Transverse colon (tissue), 4 donors: ENCODE measurements at regions not wholly inside any gene's neighbourhood (a gene's known extent, or its start where the extent isn't known, plus 50 kb on each side); places are given as distances from the start of the nearest gene placed in this dataset.
"Not testable (repeated sequence)": the region's sequence is repeated elsewhere in the genome, so short reads cannot be mapped to it uniquely, and the experiment has no call there.

Experiments used
- DNase-seq: peaks from one replicate; pipeline ENCODE4 v3.0.0-alpha.2; 2019
- H3K27ac ChIP-seq, 4 donors: fragments of 200-600 bp; sonication (generic); 2 replicates each; pipeline ENCODE4 v1.5.1; 2016 to 2018; ENCODE audit warnings: inconsistent platforms in 4 of 4
- H3K27me3 ChIP-seq: fragments of 200-600 bp; sonication (generic); 2 replicates; pipeline ENCODE4 v1.5.1; 2017; ENCODE audit warnings: inconsistent platforms
- H3K36me3 ChIP-seq, 4 donors: fragments of 200-600 bp; sonication (generic); 2 replicates each; pipeline ENCODE4 v1.5.1; 2017 to 2019; ENCODE audit warnings: inconsistent platforms in 4 of 4
- H3K4me1 ChIP-seq, 4 donors: fragments of 200-600 bp; sonication (generic); 2 replicates each; pipeline ENCODE4 v1.5.1; 2017 to 2020; ENCODE audit warnings: inconsistent platforms in 4 of 4
- H3K4me3 ChIP-seq, 4 donors: fragments of 200-600 bp; sonication (generic); 1 replicate in 1 of 4; 2 replicates in 3 of 4; pipeline versions ENCODE4 v1.5.1 to v1.6.1; 2017 to 2019; ENCODE audit warnings: inconsistent platforms in 4 of 4
- H3K9me3 ChIP-seq, 2 donors: fragments of 200-600 bp; sonication (generic); 2 replicates each; pipeline ENCODE4 v1.5.1; 2017 to 2019; ENCODE audit warnings: inconsistent platforms in 2 of 2
- EP300 ChIP-seq: sonication (generic); formaldehyde crosslinking; IDR thresholded peaks from one replicate; pipeline ENCODE4 v1.6.1; 2017; ENCODE audit warnings: antibody characterized with exemption, low read depth
- POLR2A ChIP-seq: fragments of 450-650 bp; IDR thresholded peaks from one replicate; pipeline ENCODE4 v1.6.1; 2016; ENCODE audit warnings: antibody characterized with exemption, mild to moderate bottlenecking, moderate library complexity
- POLR2AphosphoS5 ChIP-seq, 3 donors: sonication (generic); formaldehyde crosslinking; IDR thresholded peaks; one replicate each; pipeline ENCODE4 v1.6.1; 2016; ENCODE audit warnings: antibody characterized with exemption in 3 of 3
- WGBS, 2 donors: methylation state at CpG; one replicate each; pipeline ENCODE4 v1.1.5; 2018; ENCODE audit warnings: low coverage in 1 of 2; 5-methylcytosine and 5-hydroxymethylcytosine counted together
- in situ Hi-C, 4 donors: fragments of 200-750 bp; cut with MboI; loops; one replicate each; pipeline versions ENCODE4 v1.15.0 to v1.15.1; 2017; ENCODE audit warnings: low sequenced_read_pairs in 3 of 4, low pct_ligation_motif_present in 1 of 4, low pct_unique_long_range_greater_than_20kb in 1 of 4
- intact Hi-C: fragments of 100-400 bp; cut with DNase I; formaldehyde crosslinking; loops from one replicate; pipeline ENCODE4 v1.15.1; 2023; ENCODE audit warnings: low total_unique reads
- TF ChIP-seq, protein P1 (sequence below), 5 experiments: fragments of 200-600 bp in 3 of 5; fragments of 450-650 bp in 2 of 5; sonication (generic) in 3 of 5; IDR thresholded peaks; 1 replicate in 2 of 5; 2 replicates in 3 of 5; pipeline ENCODE4 v1.5.1; 2016 to 2017; ENCODE audit warnings: antibody characterized with exemption in 5 of 5, inconsistent platforms in 3 of 5, mild to moderate bottlenecking in 2 of 5, moderate library complexity in 1 of 5

DNA sequence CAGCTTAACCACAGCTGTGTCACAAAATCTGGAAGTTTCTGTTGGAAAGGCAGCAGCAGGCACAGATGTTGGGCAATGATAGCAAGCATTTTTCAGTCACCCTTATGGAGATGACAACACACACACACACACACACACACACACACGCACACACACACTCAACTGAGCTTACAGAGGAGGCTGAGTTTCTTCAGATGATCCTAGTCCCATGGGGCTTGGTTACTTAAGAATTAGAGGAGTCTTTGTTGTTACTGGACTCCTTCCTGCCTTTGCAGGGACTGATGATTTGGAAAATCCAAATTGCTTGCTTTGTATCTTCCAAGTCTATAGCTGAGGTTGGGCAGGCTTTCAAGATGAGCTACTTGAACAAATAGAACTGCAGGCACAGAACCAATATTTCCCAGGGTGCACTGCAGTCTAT, 740.1 kb upstream of the PITX2 start:
- in situ Hi-C loops (no loop called here), intact Hi-C loops (no loop called here)
- H3K27ac ChIP-seq, result no peak overlapping the region
- WGBS, 2 donors, result 82% methylated on average over 1 of the region's 1 CpG; no CpG with 5 or more reads in 1 of the 2 donors
- no peaks in the 10 kb centered on the region for H3K4me1 ChIP-seq
- H3K9me3 ChIP-seq, result no peaks in the 10 kb centered on the region
- no peak for DNase-seq
- H3K36me3 ChIP-seq, result no peaks in the 10 kb centered on the region
- TF ChIP-seq, protein P1, sequence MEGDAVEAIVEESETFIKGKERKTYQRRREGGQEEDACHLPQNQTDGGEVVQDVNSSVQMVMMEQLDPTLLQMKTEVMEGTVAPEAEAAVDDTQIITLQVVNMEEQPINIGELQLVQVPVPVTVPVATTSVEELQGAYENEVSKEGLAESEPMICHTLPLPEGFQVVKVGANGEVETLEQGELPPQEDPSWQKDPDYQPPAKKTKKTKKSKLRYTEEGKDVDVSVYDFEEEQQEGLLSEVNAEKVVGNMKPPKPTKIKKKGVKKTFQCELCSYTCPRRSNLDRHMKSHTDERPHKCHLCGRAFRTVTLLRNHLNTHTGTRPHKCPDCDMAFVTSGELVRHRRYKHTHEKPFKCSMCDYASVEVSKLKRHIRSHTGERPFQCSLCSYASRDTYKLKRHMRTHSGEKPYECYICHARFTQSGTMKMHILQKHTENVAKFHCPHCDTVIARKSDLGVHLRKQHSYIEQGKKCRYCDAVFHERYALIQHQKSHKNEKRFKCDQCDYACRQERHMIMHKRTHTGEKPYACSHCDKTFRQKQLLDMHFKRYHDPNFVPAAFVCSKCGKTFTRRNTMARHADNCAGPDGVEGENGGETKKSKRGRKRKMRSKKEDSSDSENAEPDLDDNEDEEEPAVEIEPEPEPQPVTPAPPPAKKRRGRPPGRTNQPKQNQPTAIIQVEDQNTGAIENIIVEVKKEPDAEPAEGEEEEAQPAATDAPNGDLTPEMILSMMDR (IDR thresholded peaks at IDR 0.05), result no peak
- no peak for TF ChIP-seq POLR2A
- TF ChIP-seq POLR2AphosphoS5 (IDR thresholded peaks at IDR 0.05), result no peak
- no peak for TF ChIP-seq EP300
- no peak overlapping the region for H3K4me3 ChIP-seq
- no peaks in the 10 kb centered on the region for H3K27me3 ChIP-seq

DNA sequence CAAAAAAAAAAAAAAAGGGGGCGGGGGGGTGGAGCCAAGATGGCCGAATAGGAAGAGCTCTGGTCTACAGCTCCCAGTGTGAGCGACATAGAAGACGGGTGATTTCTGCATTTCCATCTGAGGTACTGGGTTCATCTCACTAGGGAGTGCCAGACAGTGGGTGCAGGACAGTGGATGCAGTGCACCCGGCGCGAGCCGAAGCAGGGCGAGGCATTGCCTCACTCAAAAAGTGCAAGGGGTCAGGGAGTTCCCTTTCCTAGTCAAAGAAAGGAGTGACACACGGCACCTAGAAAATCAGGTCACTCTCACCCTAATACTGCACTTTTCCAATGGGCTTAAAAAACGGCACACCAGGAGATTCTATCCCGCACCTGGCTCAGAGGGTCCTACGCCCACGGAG, 755.0 kb upstream of the PITX2 start:
- H3K27me3 ChIP-seq, H3K9me3 ChIP-seq, DNase-seq, intact Hi-C loops, in situ Hi-C loops, H3K4me3 ChIP-seq, H3K36me3 ChIP-seq, H3K27ac ChIP-seq, H3K4me1 ChIP-seq: not testable (repeated sequence)
- 90% methylated on average over 14 of the region's 14 CpGs; no CpG with 5 or more reads in 1 of the 2 donors for WGBS, 2 donors

DNA sequence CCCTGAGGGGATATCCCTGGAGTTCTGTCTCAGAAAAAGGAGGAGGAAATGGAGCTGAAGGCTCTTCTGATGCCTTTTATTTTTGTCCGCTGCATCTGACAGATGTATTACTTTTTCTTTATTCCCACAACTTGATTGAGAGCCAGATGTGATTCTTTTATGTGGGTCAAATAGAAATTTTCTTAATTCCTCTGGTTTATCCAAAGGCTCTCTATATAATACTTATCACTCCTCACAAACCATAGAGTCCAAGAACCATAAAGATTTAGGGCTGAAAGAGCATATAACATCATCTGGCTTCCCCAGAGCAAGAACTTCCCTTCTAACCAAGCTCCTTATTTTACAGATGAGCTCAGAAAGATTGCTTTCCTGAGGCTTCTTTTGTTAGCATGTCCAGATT, 756.7 kb upstream of the FAM241A start:
- intact Hi-C loops (no loop called here), in situ Hi-C loops (no loop called here)
- DNase-seq, result no peak

DNA sequence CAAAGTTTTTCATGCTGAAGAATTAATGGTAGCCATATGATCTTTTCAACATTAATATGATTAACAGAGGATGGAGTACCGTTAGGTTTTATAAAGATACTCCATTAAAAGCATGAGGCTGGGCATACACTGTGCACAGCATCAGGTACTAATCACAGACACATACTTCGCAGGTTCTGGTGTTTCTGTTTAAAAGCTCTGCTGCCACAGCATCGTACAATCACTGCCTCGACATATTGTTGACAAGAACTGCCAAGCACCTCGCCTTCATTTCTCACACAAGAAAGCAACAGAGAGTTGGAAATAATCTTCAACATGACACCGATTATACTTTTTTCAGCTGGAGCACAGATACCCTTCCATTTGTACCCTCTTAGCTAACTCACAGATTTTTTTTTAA, 753.4 kb upstream of the FAM241A start:
- Histone ChIP-seq H3K27me3 (no peaks in the 10 kb centered on the region), H3K27ac (no peak overlapping the region), H3K4me3 (no peak overlapping the region), H3K4me1 (no peaks in the 10 kb centered on the region), H3K9me3 (no peaks in the 10 kb centered on the region), H3K36me3 (no peaks in the 10 kb centered on the region)
- DNase-seq, result no peak
- WGBS, 2 donors, result 70 to 90% methylated on average over 3 to 6 of the region's 6 CpGs
- intact Hi-C loops, result loop anchor here (5.0 kb wide), 1 partner anchor 870 kb away; no protein-coding TSS in a partner anchor
- TF ChIP-seq POLR2AphosphoS5 (IDR thresholded peaks at IDR 0.05) (no peak), EP300 (no peak), POLR2A (no peak)
- TF ChIP-seq, protein P1 (IDR thresholded peaks at IDR 0.05), result no peak
- in situ Hi-C loops, result no loop called here

More for the DNA sequence above, 756.7 kb upstream of the FAM241A start:
- 97 to 100% methylated on average over 1 of the region's 1 CpG for WGBS, 2 donors
- Histone ChIP-seq H3K9me3 (no peaks in the 10 kb centered on the region), H3K27me3 (no peaks in the 10 kb centered on the region), H3K36me3 (no peaks in the 10 kb centered on the region), H3K4me3 (no peak overlapping the region), H3K27ac (no peak overlapping the region), H3K4me1 (no peaks in the 10 kb centered on the region)
- TF ChIP-seq POLR2AphosphoS5 (IDR thresholded peaks at IDR 0.05) (no peak), POLR2A (no peak), EP300 (no peak)
- TF ChIP-seq, protein P1 (IDR thresholded peaks at IDR 0.05), result no peak

DNA sequence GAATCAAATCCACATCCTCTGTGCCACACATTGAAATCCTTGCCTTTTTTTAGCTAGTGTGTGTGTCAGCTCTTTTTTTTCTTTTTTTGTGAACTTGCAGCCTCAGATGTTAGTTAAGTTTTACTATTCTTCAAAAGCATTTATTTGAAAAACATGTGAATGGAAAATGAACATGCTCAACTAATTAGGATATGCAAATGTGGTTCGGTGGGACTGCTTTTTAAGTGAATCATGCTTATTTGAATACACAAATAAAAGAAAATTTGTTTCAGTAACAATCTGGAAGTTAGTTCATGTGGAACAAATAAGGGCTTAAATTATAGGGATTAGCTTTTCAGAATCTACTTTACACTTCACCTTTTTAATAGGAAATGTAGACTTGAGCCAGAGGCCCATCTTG, 751.5 kb upstream of the FAM241A start:
- H3K36me3 ChIP-seq, result no peaks in the 10 kb centered on the region
- no peak overlapping the region for H3K27ac ChIP-seq
- peaks cover 0 to 2% (median 0%) of the 10 kb centered on the region in 4 donors for H3K4me1 ChIP-seq
- 50 to 68% methylated on average over 1 of the region's 1 CpG for WGBS, 2 donors
- TF ChIP-seq POLR2AphosphoS5 (IDR thresholded peaks at IDR 0.05) (no peak), POLR2A (no peak), EP300 (no peak)
- TF ChIP-seq, protein P1 (IDR thresholded peaks at IDR 0.05), result no peak
- in situ Hi-C loops (no loop called here), intact Hi-C loops (loop anchor here (5.0 kb wide), 1 partner anchor 869 kb away; no protein-coding TSS in a partner anchor)
- no peaks in the 10 kb centered on the region for H3K9me3 ChIP-seq
- H3K27me3 ChIP-seq, result no peaks in the 10 kb centered on the region
- DNase-seq, result no peak
- H3K4me3 ChIP-seq, result no peak overlapping the region
